GM19328 (cell line): ENCODE measurements at regions not wholly inside any gene's neighbourhood (a gene's known extent, or its start where the extent isn't known, plus 50 kb on each side); places are given as distances from the start of the nearest gene placed in this dataset.
"Not testable (repeated sequence)": the region's sequence is repeated elsewhere in the genome, so short reads cannot be mapped to it uniquely, and the experiment has no call there.

Experiments used
- ATAC-seq: cut with Tn5 transposase; IDR thresholded peaks from one replicate; pipeline ENCODE4 v1.9.1; 2021; ENCODE audit warnings: mild to moderate bottlenecking, moderate library complexity; ENCODE audit not compliant: unreplicated experiment

- ATAC-seq: no peak
Observed at GRCh38 chr13:73544175-73544574, 485.4 kb downstream of the KLF5 start.

GRCh38 chr13:73542446-73542845 lies 483.6 kb downstream of the KLF5 start:
- no peak for ATAC-seq

GRCh38 chr13:73536865-73537264 lies 478.1 kb downstream of the KLF5 start:
- ATAC-seq: no peak

- ATAC-seq: no peak
Observed at GRCh38 chr13:73535341-73535740, 476.5 kb downstream of the KLF5 start.

- ATAC-seq: no peak
Observed at GRCh38 chr13:73532987-73533510, 474.2 kb downstream of the KLF5 start.

- no peak for ATAC-seq
Observed at GRCh38 chr13:73532582-73532981, 473.8 kb downstream of the KLF5 start.

GRCh38 chr13:73531014-73531413 lies 472.2 kb downstream of the KLF5 start:
- no peak for ATAC-seq

- no peak for ATAC-seq
Observed at GRCh38 chr13:73522937-73523336, 464.1 kb downstream of the KLF5 start.

- ATAC-seq: no peak
Observed at GRCh38 chr13:73521985-73522524, 463.2 kb downstream of the KLF5 start.

GRCh38 chr13:73521290-73521624 lies 462.5 kb downstream of the KLF5 start:
- ATAC-seq: no peak

GRCh38 chr13:73520566-73521289 lies 461.9 kb downstream of the KLF5 start:
- no peak for ATAC-seq

- ATAC-seq: not testable (repeated sequence)
Observed at GRCh38 chr13:73520135-73520534, 461.3 kb downstream of the KLF5 start.

GRCh38 chr13:73519396-73520116 lies 460.8 kb downstream of the KLF5 start:
- ATAC-seq: no peak

- ATAC-seq: no peak
Observed at GRCh38 chr13:73517766-73518165, 459.0 kb downstream of the KLF5 start.

- no peak for ATAC-seq
Observed at GRCh38 chr13:73516731-73517130, 457.9 kb downstream of the KLF5 start.

GRCh38 chr13:73514208-73514607 lies 455.4 kb downstream of the KLF5 start:
- ATAC-seq: no peak

GRCh38 chr13:73513751-73514150 lies 454.9 kb downstream of the KLF5 start:
- no peak for ATAC-seq

- ATAC-seq: no peak
Observed at GRCh38 chr13:73508841-73509240, 450.0 kb downstream of the KLF5 start.

GRCh38 chr13:73505376-73505890 lies 446.6 kb downstream of the KLF5 start:
- ATAC-seq: no peak

- ATAC-seq: no peak
Observed at GRCh38 chr13:73499695-73500094, 440.9 kb downstream of the KLF5 start.

GRCh38 chr13:73497430-73497829 lies 438.6 kb downstream of the KLF5 start:
- no peak for ATAC-seq

GRCh38 chr13:73496711-73497110 lies 437.9 kb downstream of the KLF5 start:
- no peak for ATAC-seq
